Epithelial cell of esophagus (primary cell): ENCODE measurements at regions not wholly inside any gene's neighbourhood (a gene's known extent, or its start where the extent isn't known, plus 50 kb on each side); places are given as distances from the start of the nearest gene placed in this dataset.

Experiments
- DNase-seq: peaks from one replicate; pipeline ENCODE4 v3.0.0; 2010; ENCODE audit warnings: low read depth
- H3K4me3 ChIP-seq: 2 replicates; pipeline ENCODE4 v1.5.1; 2011; ENCODE audit warnings: mild to moderate bottlenecking, low read length, control low read depth
- CTCF ChIP-seq: IDR thresholded peaks from 2 replicates; pipeline ENCODE4 v1.5.1; 2011; ENCODE audit warnings: low read depth, mild to moderate bottlenecking, low read length, control low read depth, inconsistent platforms; ENCODE audit not compliant: insufficient read depth; ENCODE audit errors: missing control alignments

DNA sequence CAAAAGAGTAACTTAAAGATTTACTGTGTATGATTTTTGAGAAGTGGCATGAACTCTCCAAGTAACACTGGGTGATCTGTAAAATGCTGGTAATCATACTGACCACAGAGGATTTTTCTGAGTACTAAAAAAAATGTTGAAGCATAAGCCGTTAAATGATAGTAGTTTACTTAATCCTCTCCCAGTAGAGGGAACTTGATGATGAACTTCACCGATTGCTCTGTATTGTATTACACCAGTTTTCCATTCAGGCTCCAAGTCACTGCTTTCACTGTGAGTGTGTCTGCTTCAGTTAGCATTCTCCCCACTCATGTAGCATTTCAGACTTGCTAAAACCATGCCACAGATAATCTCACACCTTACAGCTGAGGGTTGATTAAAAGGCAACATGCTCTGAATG lies 294.1 kb downstream of the GBA3 start:
- no peak for DNase-seq
- no peak for TF ChIP-seq CTCF

DNA sequence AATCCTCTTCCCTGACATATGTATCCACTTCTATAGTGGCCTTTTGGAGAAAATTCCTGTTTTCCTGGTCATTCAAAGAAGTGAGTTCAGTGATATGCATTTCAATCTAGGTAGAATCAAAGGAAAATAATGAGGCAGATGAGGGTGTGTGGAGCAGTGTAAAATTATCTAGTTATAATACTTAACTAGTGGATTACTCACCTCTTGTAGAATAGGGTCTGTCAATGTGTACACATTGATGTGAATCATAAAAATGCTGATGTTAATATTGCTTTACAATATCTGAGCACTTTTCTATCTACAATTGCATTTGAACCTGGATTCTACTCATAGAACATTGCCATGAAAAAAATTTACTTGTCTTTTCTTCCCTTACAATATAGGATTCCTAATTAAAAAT lies 293.5 kb downstream of the GBA3 start:
- DNase-seq, result no peak
- TF ChIP-seq CTCF, result no peak
- H3K4me3 ChIP-seq, result no peak overlapping the region

More for the DNA sequence above, 294.1 kb downstream of the GBA3 start:
- H3K4me3 ChIP-seq, result no peak overlapping the region

GRCh38 chr4:22984390-22984789 lies 291.7 kb downstream of the GBA3 start:
- TF ChIP-seq CTCF, result no peak
- no peak overlapping the region for H3K4me3 ChIP-seq
- DNase-seq, result no peak

- no peak for TF ChIP-seq CTCF
- no peak for DNase-seq
- no peak overlapping the region for H3K4me3 ChIP-seq
Measured at GRCh38 chr4:22978656-22979055, 285.9 kb downstream of the GBA3 start.

DNA sequence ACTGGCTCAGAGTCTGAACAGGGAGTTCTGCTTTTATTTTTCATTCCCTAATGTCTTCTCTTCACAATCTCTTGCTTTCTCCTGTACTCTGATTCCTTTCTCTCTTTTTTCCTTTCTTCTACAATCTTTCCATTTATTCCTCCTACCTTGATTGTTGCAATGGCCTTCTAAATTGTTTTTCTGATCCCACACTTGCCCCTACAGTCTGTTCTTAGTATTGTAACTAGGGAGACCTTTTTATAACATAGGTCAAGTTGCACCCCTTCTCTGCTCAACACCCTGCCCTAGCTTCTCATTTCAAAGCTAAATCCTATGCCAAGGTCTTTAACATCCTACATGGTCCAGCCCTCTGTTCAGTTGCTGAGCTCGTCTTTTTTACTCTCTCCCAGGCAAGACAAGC lies 277.9 kb downstream of the GBA3 start:
- no peak for TF ChIP-seq CTCF
- H3K4me3 ChIP-seq, result no peak overlapping the region
- DNase-seq, result no peak

GRCh38 chr4:22969287-22969896 lies 276.7 kb downstream of the GBA3 start:
- no peak overlapping the region for H3K4me3 ChIP-seq
- DNase-seq, result peak; percentile 35
- TF ChIP-seq CTCF, result no peak

GRCh38 chr4:22962295-22962694 lies 269.6 kb downstream of the GBA3 start:
- peak; percentile 52 for TF ChIP-seq CTCF
- peak; percentile 37 for DNase-seq
- H3K4me3 ChIP-seq, result no peak overlapping the region
